AG10803 (cell line): ENCODE measurements at regions not wholly inside any gene's neighbourhood (a gene's known extent, or its start where the extent isn't known, plus 50 kb on each side); places are given as distances from the start of the nearest gene placed in this dataset.
A peak's percentile ranks its signal among the peaks of the same experiment; 100 is the strongest.

Experiments used
- DNase-seq: peaks from one replicate; pipeline ENCODE4 v3.0.0; 2010; ENCODE audit warnings: low read depth
- H3K4me3 ChIP-seq: 2 replicates; pipeline ENCODE4 v1.5.1; 2011; ENCODE audit warnings: mild to moderate bottlenecking, low read length, control low read depth
- TF ChIP-seq, protein P1 (sequence below): conservative IDR thresholded peaks from 2 replicates; pipeline ENCODE4 v1.5.1; 2011; ENCODE audit warnings: mild to moderate bottlenecking, low read length, control low read depth, inconsistent platforms

DNA sequence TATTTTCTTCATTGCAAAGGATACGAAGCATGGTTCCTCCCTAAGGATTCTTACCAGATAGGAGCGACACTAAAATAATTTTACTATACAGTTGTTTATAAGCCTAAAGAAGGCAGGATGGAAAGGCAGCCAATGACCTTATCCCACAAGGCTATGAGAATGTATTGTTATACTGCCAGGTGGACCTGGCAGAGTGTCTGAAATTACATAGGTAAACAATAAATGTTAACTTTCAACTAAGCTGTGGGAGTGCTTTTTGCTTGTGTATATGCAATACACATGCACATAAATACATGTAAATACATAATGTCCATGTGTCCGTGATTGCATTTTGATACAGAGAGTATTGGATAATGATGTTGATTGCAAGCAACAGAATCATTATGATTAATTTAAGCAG lies 850.6 kb downstream of the CENPC start:
- no peak for DNase-seq
- H3K4me3 ChIP-seq, result no peak overlapping the region
- TF ChIP-seq, protein P1, sequence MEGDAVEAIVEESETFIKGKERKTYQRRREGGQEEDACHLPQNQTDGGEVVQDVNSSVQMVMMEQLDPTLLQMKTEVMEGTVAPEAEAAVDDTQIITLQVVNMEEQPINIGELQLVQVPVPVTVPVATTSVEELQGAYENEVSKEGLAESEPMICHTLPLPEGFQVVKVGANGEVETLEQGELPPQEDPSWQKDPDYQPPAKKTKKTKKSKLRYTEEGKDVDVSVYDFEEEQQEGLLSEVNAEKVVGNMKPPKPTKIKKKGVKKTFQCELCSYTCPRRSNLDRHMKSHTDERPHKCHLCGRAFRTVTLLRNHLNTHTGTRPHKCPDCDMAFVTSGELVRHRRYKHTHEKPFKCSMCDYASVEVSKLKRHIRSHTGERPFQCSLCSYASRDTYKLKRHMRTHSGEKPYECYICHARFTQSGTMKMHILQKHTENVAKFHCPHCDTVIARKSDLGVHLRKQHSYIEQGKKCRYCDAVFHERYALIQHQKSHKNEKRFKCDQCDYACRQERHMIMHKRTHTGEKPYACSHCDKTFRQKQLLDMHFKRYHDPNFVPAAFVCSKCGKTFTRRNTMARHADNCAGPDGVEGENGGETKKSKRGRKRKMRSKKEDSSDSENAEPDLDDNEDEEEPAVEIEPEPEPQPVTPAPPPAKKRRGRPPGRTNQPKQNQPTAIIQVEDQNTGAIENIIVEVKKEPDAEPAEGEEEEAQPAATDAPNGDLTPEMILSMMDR, result no peak

DNA sequence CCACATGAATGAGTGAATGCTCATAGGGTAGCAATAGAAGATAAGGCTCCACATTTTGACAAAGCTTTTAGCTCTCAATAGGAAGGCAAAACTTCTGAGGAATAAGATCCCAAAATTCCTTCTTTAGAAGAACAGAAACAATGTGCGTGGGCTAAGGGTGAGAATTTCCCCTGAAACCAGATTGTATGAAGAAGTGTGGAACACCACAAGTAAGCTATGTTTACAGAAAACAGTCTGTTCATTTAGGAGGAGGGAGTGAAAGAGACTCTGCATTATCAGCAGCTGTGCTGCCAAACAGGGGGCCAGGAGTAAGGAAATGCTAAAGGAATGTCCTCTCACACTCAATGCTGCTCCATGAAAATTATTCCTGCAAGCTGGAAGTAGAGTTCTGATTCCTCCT lies 851.6 kb downstream of the CENPC start:
- TF ChIP-seq, protein P1, result no peak
- H3K4me3 ChIP-seq, result no peak overlapping the region
- DNase-seq, result no peak

DNA sequence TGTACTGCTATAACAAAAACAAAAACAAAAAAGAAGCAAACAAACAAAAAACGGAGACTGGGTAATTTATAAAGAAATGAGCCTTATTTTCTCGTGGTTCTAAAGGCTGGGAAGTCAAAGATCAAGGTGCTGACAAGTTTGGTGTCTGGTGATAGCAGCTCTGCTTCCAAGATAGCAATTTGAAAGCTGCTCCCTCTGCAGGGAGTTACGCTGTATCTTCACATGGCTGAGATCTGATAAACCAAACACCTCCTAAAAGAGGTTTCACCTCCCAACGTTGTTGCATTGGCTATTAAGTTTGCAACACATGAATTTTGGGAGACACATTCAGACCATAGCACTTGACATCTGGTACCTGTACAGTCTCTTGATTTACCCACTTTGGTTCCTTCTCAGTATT lies 854.2 kb downstream of the CENPC start:
- TF ChIP-seq, protein P1, result no peak
- DNase-seq, result no peak
- no peak overlapping the region for H3K4me3 ChIP-seq

DNA sequence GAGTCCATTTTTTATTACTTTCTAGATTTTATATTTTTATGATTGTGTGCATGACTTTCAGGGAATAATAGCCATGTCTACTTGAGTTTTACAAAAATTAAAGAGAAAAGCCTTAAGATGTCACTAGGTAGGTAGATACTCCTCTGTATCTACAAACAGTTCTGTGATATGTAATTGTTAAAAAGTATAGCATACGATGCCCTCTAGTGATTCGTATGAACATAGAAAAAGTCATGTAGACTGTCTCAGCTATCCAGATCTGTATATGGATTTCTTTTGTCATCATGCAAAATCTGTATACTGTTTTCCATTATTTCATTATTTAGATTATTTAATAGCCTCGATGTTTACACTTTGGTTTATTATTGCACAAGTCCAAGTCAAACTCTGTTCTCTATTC lies 856.6 kb downstream of the CENPC start:
- DNase-seq, result peak; percentile 3
- TF ChIP-seq, protein P1, result no peak; the same call in 1 of the 2 replicates
- H3K4me3 ChIP-seq, result no peak overlapping the region

DNA sequence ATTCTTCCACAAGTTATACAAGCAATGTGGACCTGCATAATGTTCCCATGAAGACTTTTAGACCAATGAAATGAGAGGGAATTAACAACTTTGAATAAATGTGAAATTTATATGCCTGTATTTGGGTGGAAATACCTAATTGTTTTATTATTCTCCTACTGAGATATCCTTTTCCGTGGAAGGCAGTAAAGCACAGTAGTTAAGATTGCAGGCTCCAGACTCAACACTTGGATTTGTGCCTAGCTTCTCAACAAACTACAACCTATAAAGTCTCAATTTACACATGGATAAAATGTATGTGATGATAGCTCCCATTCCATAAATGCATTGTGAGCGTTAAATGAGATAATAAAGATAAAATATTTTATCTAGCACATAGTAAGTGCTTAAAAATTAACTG lies 857.8 kb downstream of the CENPC start:
- DNase-seq, result no peak
- TF ChIP-seq, protein P1, result no peak

DNA sequence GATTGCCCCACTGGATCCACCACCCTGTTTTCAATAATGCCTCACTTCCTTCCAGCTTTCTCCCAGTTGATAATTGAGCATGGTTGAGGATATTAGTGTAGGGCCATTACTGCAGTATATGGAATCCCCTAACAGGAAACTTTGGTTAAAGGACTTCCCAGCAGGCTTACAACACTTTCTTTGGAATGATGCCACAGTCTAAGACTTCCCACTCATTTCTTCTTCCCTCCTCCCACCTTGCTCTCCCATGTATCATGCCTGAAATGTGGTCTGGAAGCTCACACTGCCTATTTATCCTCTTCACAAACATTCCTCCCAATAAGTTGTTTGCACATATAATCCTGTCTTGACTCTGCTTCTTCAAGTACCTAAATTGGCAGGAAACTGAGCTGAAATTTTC lies 863.3 kb downstream of the CENPC start:
- no peak for DNase-seq
- no peak overlapping the region for H3K4me3 ChIP-seq
- TF ChIP-seq, protein P1, result no peak

More for the DNA sequence above, 857.8 kb downstream of the CENPC start:
- H3K4me3 ChIP-seq, result no peak overlapping the region

DNA sequence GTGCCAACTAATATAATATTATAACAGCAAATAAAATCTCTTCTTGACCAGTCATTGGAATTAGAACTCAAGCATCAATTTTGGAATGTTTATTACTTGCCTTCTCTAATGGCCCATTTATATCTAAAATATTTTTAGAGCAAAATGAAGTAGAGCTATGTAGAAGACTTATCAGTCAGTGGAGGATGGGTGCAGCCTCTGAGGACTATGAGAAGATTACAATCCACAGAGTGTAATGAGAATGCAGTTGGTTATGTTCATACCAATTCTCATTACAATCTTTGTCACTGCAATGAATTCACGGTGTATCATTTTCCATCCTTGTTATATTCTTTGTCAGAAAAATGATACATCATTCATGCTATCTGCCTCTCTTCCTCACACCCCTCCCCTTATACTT lies 878.1 kb downstream of the CENPC start:
- no peak overlapping the region for H3K4me3 ChIP-seq
- DNase-seq, result no peak
- TF ChIP-seq, protein P1, result no peak
